GM23338 (cell line): ENCODE measurements at regions not wholly inside any gene's neighbourhood (a gene's known extent, or its start where the extent isn't known, plus 50 kb on each side); places are given as distances from the start of the nearest gene placed in this dataset.

ENCODE experiments used
- ATAC-seq: fragments of 200-7000 bp; cut with Tn5 transposase; 3 replicates; pipeline ENCODE4 v1.9.1; 2020
- DNase-seq: peaks from one replicate; pipeline ENCODE4 v3.0.0-alpha.2; 2015; ENCODE audit warnings: low spot score
- H2AFZ ChIP-seq: fragments of 200-600 bp; sonication (generic); 2 replicates; pipeline ENCODE4 v1.8.0; 2016; ENCODE audit warnings: antibody characterized with exemption, mild to moderate bottlenecking, moderate library complexity
- H3F3A ChIP-seq: fragments of 200-600 bp; sonication (generic); replicated peaks from 2 replicates; pipeline ENCODE4 v1.8.0; 2017; ENCODE audit warnings: antibody characterized with exemption, mixed run types, low read depth
- H3K27ac ChIP-seq: fragments of 200-600 bp; sonication (generic); 2 replicates; pipeline ENCODE4 v1.6.1; 2016; ENCODE audit warnings: low read depth
- H3K27me3 ChIP-seq: fragments of 200-600 bp; sonication (generic); 2 replicates; pipeline ENCODE4 v1.8.0; 2016; ENCODE audit warnings: mild to moderate bottlenecking, mixed run types, moderate library complexity; ENCODE audit not compliant: insufficient read depth
- H3K36me3 ChIP-seq: fragments of 200-600 bp; sonication (generic); 2 replicates; pipeline ENCODE4 v1.8.0; 2016; ENCODE audit warnings: mild to moderate bottlenecking; ENCODE audit not compliant: insufficient read depth
- H3K4me1 ChIP-seq: fragments of 200-600 bp; sonication (generic); 2 replicates; pipeline ENCODE4 v1.8.0; 2016; ENCODE audit warnings: mild to moderate bottlenecking, moderate library complexity; ENCODE audit not compliant: insufficient read depth
- H3K4me2 ChIP-seq: fragments of 200-600 bp; sonication (generic); 2 replicates; pipeline ENCODE4 v1.7.1; 2017; ENCODE audit warnings: mixed run types
- H3K4me3 ChIP-seq: fragments of 200-600 bp; sonication (generic); 2 replicates; pipeline ENCODE4 v1.6.1; 2016; ENCODE audit warnings: mixed run types
- H3K79me2 ChIP-seq: fragments of 200-600 bp; sonication (generic); replicated peaks from 2 replicates; pipeline ENCODE4 v1.8.0; 2017; ENCODE audit warnings: mild to moderate bottlenecking; ENCODE audit not compliant: insufficient read depth
- H3K9me2 ChIP-seq: fragments of 200-600 bp; sonication (generic); 2 replicates; pipeline ENCODE4 v1.8.0; 2017; ENCODE audit not compliant: insufficient read depth
- H4K20me1 ChIP-seq: fragments of 200-600 bp; sonication (generic); replicated peaks from 2 replicates; pipeline ENCODE4 v1.8.0; 2017; ENCODE audit warnings: mild to moderate bottlenecking; ENCODE audit not compliant: insufficient read depth
- H3K27ac Mint-ChIP-seq: 2 replicates; pipeline ENCODE4 v1.8.0; 2020; ENCODE audit warnings: inconsistent platforms, mild to moderate bottlenecking, moderate library complexity, mixed read lengths
- H3K27me3 Mint-ChIP-seq: 3 replicates; pipeline ENCODE4 v1.8.0; 2022; ENCODE audit warnings: low read depth, mild to moderate bottlenecking, moderate library complexity, mixed read lengths, inconsistent platforms; ENCODE audit not compliant: insufficient read depth, poor library complexity
- H3K36me3 Mint-ChIP-seq: 3 replicates; pipeline ENCODE4 v1.8.0; 2021; ENCODE audit warnings: low read depth, mild to moderate bottlenecking, inconsistent platforms, moderate library complexity, mixed read lengths
- H3K4me1 Mint-ChIP-seq: 3 replicates; pipeline ENCODE4 v1.8.0; 2020; ENCODE audit warnings: mild to moderate bottlenecking, inconsistent platforms, mixed read lengths
- H3K4me3 Mint-ChIP-seq: 3 replicates; pipeline ENCODE4 v1.8.0; 2021; ENCODE audit warnings: moderate library complexity, mild to moderate bottlenecking, inconsistent platforms, mixed read lengths
- H3K9me3 Mint-ChIP-seq: 3 replicates; pipeline ENCODE4 v1.8.0; 2020; ENCODE audit warnings: moderate library complexity, mild to moderate bottlenecking, inconsistent platforms, mixed read lengths
- CREB1 ChIP-seq: fragments of 250-450 bp; sonication (Bioruptor Pico); IDR thresholded peaks from 2 replicates; pipeline ENCODE4 v1.5.0; 2020; ENCODE audit warnings: low read depth, mild to moderate bottlenecking, moderate library complexity
- CTCF ChIP-seq, 2 experiments: fragments of 200-600 bp in 1 of 2; sonication (generic) in 1 of 2; conservative IDR thresholded peaks; 2 replicates each; pipeline versions ENCODE4 v1.5.1 to v1.6.1; 2016 to 2017; ENCODE audit warnings: antibody characterized with exemption in 2 of 2, low read depth in 2 of 2, mild to moderate bottlenecking in 2 of 2, moderate library complexity in 1 of 2
- ETS1 ChIP-seq: IDR thresholded peaks from 2 replicates; pipeline ENCODE4 v1.6.1; 2016; ENCODE audit warnings: antibody characterized with exemption
- EZH2 ChIP-seq: fragments of 200-600 bp; sonication (generic); IDR thresholded peaks from one replicate; pipeline ENCODE4 v1.8.0; 2017; ENCODE audit warnings: antibody characterized with exemption, mild to moderate bottlenecking, low read depth; ENCODE audit not compliant: unreplicated experiment
- EZH2phosphoT487 ChIP-seq: fragments of 200-600 bp; sonication (generic); IDR thresholded peaks from one replicate; pipeline ENCODE4 v1.8.1; 2018; ENCODE audit warnings: antibody characterized with exemption; ENCODE audit not compliant: unreplicated experiment
- JUNB ChIP-seq: IDR thresholded peaks from one replicate; pipeline ENCODE4 v1.6.1; 2016; ENCODE audit warnings: antibody characterized with exemption; ENCODE audit not compliant: unreplicated experiment
- NANOG ChIP-seq: IDR thresholded peaks from 2 replicates; pipeline ENCODE4 v1.6.1; 2016; ENCODE audit warnings: antibody characterized with exemption, borderline replicate concordance
- POLR2AphosphoS5 ChIP-seq: IDR thresholded peaks from 2 replicates; pipeline ENCODE4 v1.6.1; 2016; ENCODE audit warnings: antibody characterized with exemption, low read depth
- REST ChIP-seq: IDR thresholded peaks from one replicate; pipeline ENCODE4 v1.6.1; 2018; ENCODE audit warnings: antibody characterized with exemption; ENCODE audit not compliant: unreplicated experiment
- STAT1 ChIP-seq: IDR thresholded peaks from one replicate; pipeline ENCODE4 v1.6.1; 2016; ENCODE audit warnings: antibody characterized with exemption; ENCODE audit not compliant: unreplicated experiment
- ZNF114 ChIP-seq: fragments of 250-450 bp; sonication (Bioruptor Pico); IDR thresholded peaks from 2 replicates; pipeline ENCODE4 v1.5.0; 2020; ENCODE audit warnings: mild to moderate bottlenecking, moderate library complexity
- ZNF331 ChIP-seq: fragments of 250-450 bp; sonication (Bioruptor Pico); IDR thresholded peaks from 2 replicates; pipeline ENCODE4 v1.5.0; 2020; ENCODE audit warnings: low read depth, mild to moderate bottlenecking, moderate library complexity
- ZNF462 ChIP-seq: fragments of 250-450 bp; sonication (Bioruptor Pico); IDR thresholded peaks from 2 replicates; pipeline ENCODE4 v1.5.0; 2020; ENCODE audit warnings: mild to moderate bottlenecking, moderate library complexity

- H3K36me3 Mint-ChIP-seq = no peaks in the 10 kb centered on the region; the same call in 2 of the 3 replicates
- TF ChIP-seq EZH2phosphoT487 (no peak), EZH2 (no peak), ETS1 (no peak), ZNF462 (CRISPR knock-in tag) (no peak), NANOG (no peak), CTCF (conservative IDR thresholded peaks at IDR 0.05; ENCODE audit: low read depth in 2 of 2) (no peak), STAT1 (no peak), ZNF114 (CRISPR knock-in tag) (no peak), CREB1 (CRISPR knock-in tag) (no peak), POLR2AphosphoS5 (no peak), JUNB (no peak), ZNF331 (CRISPR knock-in tag) (no peak), REST (no peak)
- ATAC-seq = no peak
Observed at GRCh38 chr7:50858528-50859245, 76.0 kb upstream of the GRB10 start.

More at GRCh38 chr7:50858528-50859245, 76.0 kb upstream of the GRB10 start:
- no peaks in the 10 kb centered on the region; the same call in 2 of the 3 replicates for H3K9me3 Mint-ChIP-seq
- Histone ChIP-seq H3K4me2 (no peak overlapping the region), H3K36me3 (no peaks in the 10 kb centered on the region), H2AFZ (no peak overlapping the region), H3K4me1 (no peaks in the 10 kb centered on the region), H3K4me3 (no peak overlapping the region), H3K9me2 (peaks cover 22% of the 10 kb centered on the region), H3K27ac (no peak overlapping the region), H3K27me3 (no peaks in the 10 kb centered on the region), H3K79me2 (no peaks in the 10 kb centered on the region), H3F3A (no peaks in the 10 kb centered on the region), H4K20me1 (no peaks in the 10 kb centered on the region)
- DNase-seq = no peak
- no peak overlapping the region for H3K27ac Mint-ChIP-seq
- H3K4me3 Mint-ChIP-seq = no peak overlapping the region
- no peaks in the 10 kb centered on the region for H3K27me3 Mint-ChIP-seq
- no peaks in the 10 kb centered on the region; the same call in 2 of the 3 replicates for H3K4me1 Mint-ChIP-seq
